Type B pancreatic cell (in vitro differentiated cells): ENCODE measurements at regions not wholly inside any gene's neighbourhood (a gene's known extent, or its start where the extent isn't known, plus 50 kb on each side); places are given as distances from the start of the nearest gene placed in this dataset.

Source experiments
- DNase-seq: peaks from one replicate; pipeline ENCODE4 v3.0.0; 2021; ENCODE audit warnings: mixed read lengths; ENCODE audit not compliant: unreplicated experiment; ENCODE audit errors: extremely low spot score
- H3K27ac Mint-ChIP-seq: 2 replicates; pipeline ENCODE4 v1.8.0; 2021; ENCODE audit warnings: mild to moderate bottlenecking, mixed read lengths
- H3K27me3 Mint-ChIP-seq: 2 replicates; pipeline ENCODE4 v1.8.0; 2021; ENCODE audit warnings: mixed read lengths
- H3K36me3 Mint-ChIP-seq: 2 replicates; pipeline ENCODE4 v1.8.0; 2021; ENCODE audit warnings: mixed read lengths
- H3K4me1 Mint-ChIP-seq: one replicate; pipeline ENCODE4 v1.8.0; 2021; ENCODE audit warnings: mixed read lengths; ENCODE audit not compliant: unreplicated experiment
- H3K4me3 Mint-ChIP-seq: 2 replicates; pipeline ENCODE4 v1.8.0; 2021; ENCODE audit warnings: mild to moderate bottlenecking, mixed read lengths
- H3K9me3 Mint-ChIP-seq: 2 replicates; pipeline ENCODE4 v1.8.0; 2021; ENCODE audit warnings: mixed read lengths
- CTCF ChIP-seq: fragments of 200-600 bp; sonication (generic); conservative IDR thresholded peaks from 2 replicates; pipeline ENCODE4 v1.5.0; 2021; ENCODE audit warnings: antibody characterized with exemption, mild to moderate bottlenecking

GRCh38 chr2:134129900-134130537 is 123.9 kb upstream of the MGAT5 start:
- Mint-ChIP-seq H3K4me3 (no peak overlapping the region), H3K9me3 (no peaks in the 10 kb centered on the region), H3K4me1 (peaks cover 16% of the 10 kb centered on the region), H3K27me3 (no peaks in the 10 kb centered on the region), H3K27ac (no peak overlapping the region), H3K36me3 (peaks cover 11% of the 10 kb centered on the region)
- DNase-seq: no peak
- TF ChIP-seq CTCF: no peak

GRCh38 chr2:134131681-134132489 is 122.0 kb upstream of the MGAT5 start:
- Mint-ChIP-seq H3K27ac (no peak overlapping the region), H3K4me3 (no peak overlapping the region), H3K9me3 (peaks cover 4% of the 10 kb centered on the region), H3K27me3 (no peaks in the 10 kb centered on the region), H3K4me1 (peaks cover 17% of the 10 kb centered on the region), H3K36me3 (peaks cover 11% of the 10 kb centered on the region)
- no peak for DNase-seq
- no peak for TF ChIP-seq CTCF

- Mint-ChIP-seq H3K9me3 (peaks cover 4% of the 10 kb centered on the region), H3K36me3 (peaks cover 11% of the 10 kb centered on the region), H3K27me3 (no peaks in the 10 kb centered on the region), H3K27ac (no peak overlapping the region), H3K4me1 (peaks cover 17% of the 10 kb centered on the region), H3K4me3 (no peak overlapping the region)
- no peak for TF ChIP-seq CTCF
- no peak for DNase-seq
Measured at GRCh38 chr2:134132490-134132857, 121.4 kb upstream of the MGAT5 start.

GRCh38 chr2:134133622-134134312 is 120.1 kb upstream of the MGAT5 start:
- Mint-ChIP-seq H3K27ac (no peak overlapping the region), H3K9me3 (peaks cover 4% of the 10 kb centered on the region), H3K36me3 (peaks cover 11% of the 10 kb centered on the region), H3K4me1 (peaks cover 17% of the 10 kb centered on the region), H3K27me3 (no peaks in the 10 kb centered on the region), H3K4me3 (no peak overlapping the region)
- DNase-seq: no peak
- TF ChIP-seq CTCF: no peak

GRCh38 chr2:134134313-134134706 is 119.6 kb upstream of the MGAT5 start:
- Mint-ChIP-seq H3K27ac (no peak overlapping the region), H3K27me3 (no peaks in the 10 kb centered on the region)
- no peak for DNase-seq

More at GRCh38 chr2:134134313-134134706, 119.6 kb upstream of the MGAT5 start:
- TF ChIP-seq CTCF: no peak
- peaks cover 9% of the 10 kb centered on the region for H3K36me3 Mint-ChIP-seq
- H3K4me3 Mint-ChIP-seq: no peak overlapping the region
- H3K4me1 Mint-ChIP-seq: peaks cover 17% of the 10 kb centered on the region
- H3K9me3 Mint-ChIP-seq: peaks cover 4% of the 10 kb centered on the region
